ENCODE measurements at regions not wholly inside any gene's neighbourhood (a gene's known extent, or its start where the extent isn't known, plus 50 kb on each side); places are given as distances from the start of the nearest gene placed in this dataset.

DNA sequence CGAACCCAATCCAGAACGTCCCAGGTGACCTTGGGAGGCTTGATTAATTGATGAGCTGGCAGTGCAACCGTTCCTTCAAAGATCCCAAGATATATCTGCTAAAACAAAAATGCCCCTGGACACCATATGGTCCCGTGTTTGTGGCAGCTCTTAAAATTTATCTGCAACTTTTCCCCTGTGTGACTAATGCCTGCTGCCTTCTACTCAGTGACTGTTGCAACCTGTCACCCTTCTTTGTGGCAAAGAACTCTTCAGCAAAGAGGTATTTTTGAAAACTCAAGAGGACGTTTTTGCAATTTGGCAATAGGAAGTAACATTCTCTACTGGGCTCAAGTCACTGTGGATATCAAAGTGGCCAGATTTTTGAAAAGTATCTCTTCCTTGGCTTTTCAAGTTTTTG is 75.8 kb upstream of the SOD3 start:
- DNase-seq (ENCODE audit: low read depth), result no peak

DNA sequence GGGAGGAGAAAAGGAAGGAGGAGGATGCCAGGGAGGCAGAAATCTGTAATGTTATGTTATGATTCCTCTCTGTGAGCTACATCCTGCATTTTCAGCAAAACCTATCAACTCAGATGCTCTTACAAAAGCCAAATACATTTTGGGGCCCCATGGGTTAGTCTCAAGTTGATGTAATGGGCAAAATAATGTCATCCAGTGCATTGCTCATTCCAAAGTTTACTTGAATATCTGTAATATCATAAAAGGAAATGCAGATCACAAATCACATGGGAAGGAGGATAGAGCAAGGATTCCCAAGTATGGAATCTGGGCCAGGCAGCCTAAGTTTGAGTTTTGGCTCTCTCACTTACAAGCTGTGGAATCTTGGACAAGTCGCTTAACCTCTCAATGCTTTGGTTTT is 74.9 kb upstream of the SOD3 start:
- no peak for DNase-seq (ENCODE audit: low read depth)

DNA sequence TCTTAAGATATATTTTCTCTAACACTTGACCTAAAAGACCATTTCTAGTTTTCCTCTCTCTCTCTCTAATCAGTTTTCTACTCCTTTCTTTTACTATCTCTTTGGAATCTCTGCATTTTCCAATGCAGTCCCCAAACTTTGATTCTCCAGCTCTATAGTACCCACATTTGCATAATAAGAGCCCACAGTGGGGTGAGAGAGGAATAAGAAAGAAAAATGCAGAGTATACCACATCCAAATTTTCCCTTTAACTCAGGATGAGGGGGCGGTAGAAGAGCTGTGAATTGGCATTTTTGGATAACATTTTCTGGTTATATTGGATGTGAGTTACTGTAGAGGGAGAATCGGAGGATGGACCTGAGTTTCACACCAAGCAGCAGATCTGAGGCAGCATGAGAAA is 74.4 kb upstream of the SOD3 start:
- DNase-seq (ENCODE audit: low read depth), result no peak

GRCh38 chr4:24722026-24722568 is 73.3 kb upstream of the SOD3 start:
- no peak for DNase-seq (ENCODE audit: low read depth)

DNA sequence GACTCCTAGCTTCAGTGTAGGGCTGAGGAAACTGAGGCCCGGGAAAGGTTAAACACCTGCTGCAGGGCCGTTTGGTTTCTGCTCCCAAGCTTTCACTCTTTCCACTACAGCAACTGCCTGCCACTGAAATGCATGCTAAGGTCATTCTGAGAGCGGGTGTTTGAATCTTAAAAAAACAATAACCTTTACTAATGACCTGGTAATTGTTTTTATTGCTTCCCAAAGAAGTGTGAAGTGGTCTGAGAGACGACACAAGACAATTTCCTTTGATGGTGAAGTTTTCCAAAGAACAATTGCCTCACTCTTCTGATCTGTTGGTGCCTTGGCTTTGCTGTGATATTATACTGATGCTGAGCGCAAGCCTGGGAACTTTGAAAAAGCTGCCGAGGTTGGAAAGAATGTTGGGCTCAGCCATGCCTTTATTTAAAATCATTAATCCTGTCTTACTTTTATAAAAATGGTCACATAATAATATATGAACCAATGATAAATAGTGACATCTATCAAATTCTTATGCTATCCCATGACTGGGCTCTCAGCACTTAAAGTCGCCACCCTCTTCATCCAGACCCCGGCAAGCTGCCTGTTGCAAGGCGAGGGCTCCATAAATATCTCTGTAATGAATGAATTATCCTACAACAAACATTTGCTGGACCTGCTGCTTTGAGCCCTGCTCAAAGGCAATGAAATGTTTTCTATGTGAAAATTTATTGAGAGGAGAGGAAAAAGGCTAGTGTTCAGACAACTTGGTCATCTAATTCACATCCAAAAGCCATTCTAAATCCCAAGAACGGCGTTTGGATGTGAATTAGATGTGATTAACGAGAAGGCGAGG is 67.8 kb upstream of the SOD3 start:
- DNase-seq (ENCODE audit: low read depth), result no peak

GRCh38 chr4:24729119-24729730 is 66.1 kb upstream of the SOD3 start:
- DNase-seq (ENCODE audit: low read depth), result no peak

DNA sequence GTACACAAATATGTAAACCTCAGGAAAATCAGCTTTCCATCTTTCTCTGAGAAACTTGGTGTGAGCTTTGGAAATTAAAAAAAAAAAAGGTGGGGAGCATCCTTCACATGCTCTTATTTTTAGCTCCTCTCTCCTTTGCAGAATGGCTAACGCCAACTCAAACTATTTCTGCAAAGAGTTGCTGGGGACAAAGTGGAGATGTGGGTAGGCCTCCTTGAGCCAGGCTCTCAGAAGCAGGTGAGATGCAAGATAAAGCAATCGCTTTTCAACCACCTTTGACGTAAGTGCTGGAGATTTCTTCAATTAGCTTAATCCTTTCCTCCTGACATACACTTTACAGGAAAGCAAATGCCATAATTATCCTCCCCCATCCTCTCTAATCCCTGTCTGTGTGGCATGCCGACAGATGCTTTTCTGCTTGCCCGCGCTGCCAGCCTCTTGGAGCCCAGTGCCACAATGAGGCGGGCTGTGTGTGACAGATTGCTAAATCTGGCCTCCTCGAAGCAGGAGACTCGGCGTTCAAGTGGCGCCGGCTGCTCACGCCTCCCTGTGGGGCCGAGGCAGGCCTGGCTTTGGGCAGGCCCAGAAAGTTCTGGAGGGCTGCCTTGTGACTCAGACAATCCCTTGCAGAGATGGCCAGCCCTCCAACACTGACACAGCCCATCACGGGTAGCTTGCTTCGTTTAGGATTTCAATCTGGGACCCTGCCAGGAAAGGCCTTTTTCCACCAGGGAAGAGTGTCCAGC is 64.9 kb upstream of the SOD3 start:
- no peak for DNase-seq (ENCODE audit: low read depth)

DNA sequence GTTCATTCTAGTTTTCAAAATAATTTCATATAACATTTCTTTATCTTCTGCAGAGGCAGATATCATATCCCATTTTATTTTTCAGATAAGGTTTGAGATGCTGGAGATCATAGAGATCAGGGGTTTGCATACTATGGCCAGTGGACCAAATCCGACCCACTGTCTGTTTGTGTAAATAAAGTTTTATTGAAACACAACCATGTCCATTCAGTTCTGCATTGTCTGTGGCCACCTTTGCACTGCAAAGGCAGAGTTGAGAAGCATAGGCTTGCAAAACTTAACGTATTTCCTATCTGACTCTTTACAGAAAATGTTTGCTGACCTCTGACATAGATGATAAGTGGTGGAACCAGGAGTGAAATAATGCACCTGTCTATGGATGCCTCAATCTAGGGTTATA is 63.9 kb upstream of the SOD3 start:
- no peak for DNase-seq (ENCODE audit: low read depth)

DNA sequence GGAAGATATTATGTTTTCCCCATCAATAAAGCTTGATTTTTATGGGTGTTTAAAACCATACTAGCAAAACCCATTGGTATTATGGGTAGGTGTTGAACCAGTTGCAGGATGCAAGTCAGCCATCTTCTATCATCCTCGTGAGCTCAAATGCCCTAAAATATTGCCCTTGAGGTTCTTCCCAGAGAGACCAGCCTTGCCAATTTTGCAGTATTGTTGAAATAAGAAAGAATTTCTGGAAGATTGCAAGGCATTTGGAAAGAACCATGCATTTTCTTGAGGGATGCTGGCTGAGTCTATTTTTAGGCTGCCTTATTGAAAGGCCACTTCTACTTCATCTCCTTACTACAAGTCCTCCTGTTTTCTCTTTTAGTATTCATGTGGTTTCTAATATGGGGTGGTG is 60.9 kb upstream of the SOD3 start:
- DNase-seq (ENCODE audit: low read depth), result no peak

DNA sequence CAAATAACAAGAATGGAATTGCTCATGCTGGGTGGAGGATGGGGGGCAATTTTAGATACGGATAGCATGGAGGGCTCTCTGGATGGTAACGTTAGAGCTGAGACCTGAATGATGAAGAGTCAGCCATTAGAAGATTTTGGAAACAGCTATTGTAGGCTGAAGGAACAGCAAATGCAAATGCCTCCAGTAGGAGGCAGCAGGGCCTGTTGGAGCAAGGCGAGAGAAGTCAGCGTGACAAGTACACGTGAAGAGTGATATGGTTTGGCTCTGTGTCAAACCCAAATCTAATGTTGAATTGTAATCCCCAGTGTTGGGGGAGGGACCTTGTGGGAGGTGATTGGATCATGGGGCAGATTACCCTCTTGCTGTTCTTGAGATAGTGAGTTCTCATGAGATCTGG is 59.3 kb upstream of the SOD3 start:
- no peak for DNase-seq (ENCODE audit: low read depth)

GRCh38 chr4:24741910-24742309 is 53.5 kb upstream of the SOD3 start:
- no peak for DNase-seq (ENCODE audit: low read depth)

GRCh38 chr4:24742335-24742734 is 53.0 kb upstream of the SOD3 start:
- no peak for DNase-seq (ENCODE audit: low read depth)

- DNase-seq (ENCODE audit: low read depth), result no peak
Observed at GRCh38 chr4:24742773-24743172, 52.6 kb upstream of the SOD3 start.

GRCh38 chr4:24743206-24743605 is 52.2 kb upstream of the SOD3 start:
- no peak for DNase-seq (ENCODE audit: low read depth)

- DNase-seq (ENCODE audit: low read depth), result no peak
Observed at GRCh38 chr4:24743927-24744326, 51.4 kb upstream of the SOD3 start.

DNA sequence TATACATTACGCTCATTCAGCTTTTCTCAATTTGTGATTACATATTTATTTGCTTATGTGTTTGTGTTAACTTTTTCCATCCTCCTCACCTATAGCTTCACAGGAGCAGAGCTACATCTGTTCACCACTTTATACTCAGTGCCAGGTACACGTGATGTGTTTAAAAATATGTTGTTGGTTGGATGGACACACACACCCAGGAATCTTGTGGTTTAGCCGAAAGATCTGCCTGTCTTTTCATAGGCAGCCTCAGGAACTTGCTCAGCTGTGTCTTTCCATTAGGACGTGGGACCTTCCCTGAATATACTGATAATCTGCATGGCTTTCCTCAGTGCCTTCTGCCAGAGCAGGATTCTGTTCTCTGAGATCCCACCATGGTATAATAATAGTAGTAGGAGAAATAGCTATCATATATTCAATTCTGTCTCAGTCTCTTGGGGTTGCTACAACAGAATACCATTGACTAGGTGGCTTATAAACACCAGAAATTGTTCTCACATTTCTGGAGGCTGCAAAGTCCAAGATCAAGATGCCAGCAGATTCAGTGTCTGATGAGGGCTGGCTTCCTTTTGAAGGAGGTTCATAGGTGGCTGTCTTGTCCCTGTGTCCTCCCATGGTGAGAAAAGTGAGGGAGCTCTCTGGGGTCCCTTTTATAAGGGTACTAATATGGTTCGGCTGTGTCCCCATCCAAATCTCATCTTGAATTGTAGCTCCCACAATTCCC is 50.0 kb upstream of the SOD3 start:
- no peak for DNase-seq (ENCODE audit: low read depth)

Measured in CMK (cell line).